Inflammatory macrophage treated with lipopolysaccharide for 1 hour (primary cell): ENCODE measurements at regions not wholly inside any gene's neighbourhood (a gene's known extent, or its start where the extent isn't known, plus 50 kb on each side); places are given as distances from the start of the nearest gene placed in this dataset.

Experiments
- DNase-seq, 2 donors: peaks; one replicate each; pipeline ENCODE4 v3.0.0-alpha.2; 2020 to 2022

- DNase-seq = no peak
Observed at GRCh38 chr5:74174366-74174765, 466.2 kb downstream of the ENC1 start.

DNA sequence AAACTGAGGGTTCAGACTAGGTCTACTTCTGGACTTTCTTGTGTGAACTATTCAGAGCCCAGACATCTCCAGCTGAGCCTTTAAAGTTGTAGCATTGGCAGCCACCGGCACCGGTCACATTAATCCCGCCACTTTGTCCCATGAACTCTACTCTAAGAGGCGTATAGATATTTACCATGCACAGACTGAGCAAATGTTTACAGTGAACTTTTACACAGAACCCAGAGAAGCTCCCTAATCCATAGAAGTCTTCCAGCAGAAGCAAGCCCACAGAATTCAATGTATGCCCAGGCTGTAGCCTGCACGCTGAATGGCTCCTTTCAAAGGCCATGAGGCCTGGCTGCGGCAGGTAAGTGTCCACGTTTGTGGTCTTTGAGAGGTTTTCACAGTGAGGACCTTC is 466.9 kb downstream of the ENC1 start:
- no peak for DNase-seq

DNA sequence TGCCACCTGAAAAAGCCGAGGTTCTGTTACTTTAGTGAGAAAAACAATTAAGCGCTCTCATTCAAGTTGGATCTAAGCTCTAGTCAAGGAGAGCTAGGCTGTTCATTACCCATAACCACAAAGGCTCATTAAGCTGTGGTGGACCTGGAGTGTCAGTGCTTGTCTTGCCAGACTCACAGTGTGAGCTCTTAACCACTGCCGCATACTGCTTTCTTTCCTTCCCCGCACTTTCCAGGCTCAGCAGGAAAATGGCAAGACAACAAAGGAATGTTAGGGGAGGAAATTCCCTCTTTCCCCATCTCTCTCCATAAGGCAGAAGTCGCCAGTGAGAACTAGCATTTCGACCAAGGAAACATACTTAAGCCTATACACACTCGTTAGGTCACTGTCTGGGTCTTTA is 467.3 kb downstream of the ENC1 start:
- no peak for DNase-seq

GRCh38 chr5:74169701-74170100 is 470.8 kb downstream of the ENC1 start:
- no peak for DNase-seq

- no peak for DNase-seq
Observed at GRCh38 chr5:74167930-74168315, 472.6 kb downstream of the ENC1 start.

- no peak for DNase-seq
Observed at GRCh38 chr5:74167206-74167929, 473.2 kb downstream of the ENC1 start.

DNA sequence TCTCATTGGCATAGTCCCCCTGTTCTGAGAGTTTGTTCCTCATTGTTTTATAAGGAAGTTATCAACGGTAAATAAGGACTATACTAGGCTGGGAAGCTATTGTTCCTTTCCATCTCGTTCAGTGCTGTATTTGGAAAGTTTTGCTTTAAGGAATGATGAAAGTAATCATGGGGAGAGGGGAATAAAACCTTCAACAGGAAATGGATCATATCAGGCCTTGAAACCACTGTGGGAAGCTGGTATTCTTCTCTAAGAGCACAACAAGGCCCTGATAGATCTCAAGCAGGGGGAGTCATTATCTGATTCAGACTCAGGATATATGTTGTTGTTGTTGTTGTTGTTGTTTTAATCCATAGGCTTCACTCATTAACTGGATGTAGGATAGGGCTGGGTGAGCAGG is 474.5 kb downstream of the ENC1 start:
- no peak for DNase-seq

DNA sequence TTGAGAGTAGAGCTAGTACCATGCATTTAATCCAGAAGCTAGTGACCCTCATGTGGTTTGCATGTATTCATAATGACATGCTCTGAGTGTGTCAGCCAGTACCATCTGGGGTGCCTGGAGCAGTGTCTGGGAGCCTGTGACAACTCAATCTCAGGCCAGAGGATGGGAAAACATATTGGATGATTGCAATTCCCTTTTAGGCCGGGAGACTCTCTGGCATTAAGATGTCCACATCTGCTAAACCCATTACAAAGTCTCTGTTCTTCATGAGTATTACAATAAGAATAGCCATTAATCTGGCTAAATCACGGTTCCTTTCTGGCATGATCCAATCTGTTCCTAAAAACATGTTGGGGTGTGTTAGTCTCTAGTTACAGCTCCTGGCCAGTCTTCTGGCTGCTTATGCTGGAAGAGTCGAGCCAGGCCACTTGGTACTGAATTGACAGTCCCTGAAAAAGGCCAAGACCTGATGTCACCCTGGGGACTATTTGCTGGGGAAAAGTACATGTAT is 475.7 kb downstream of the ENC1 start:
- no peak for DNase-seq

DNA sequence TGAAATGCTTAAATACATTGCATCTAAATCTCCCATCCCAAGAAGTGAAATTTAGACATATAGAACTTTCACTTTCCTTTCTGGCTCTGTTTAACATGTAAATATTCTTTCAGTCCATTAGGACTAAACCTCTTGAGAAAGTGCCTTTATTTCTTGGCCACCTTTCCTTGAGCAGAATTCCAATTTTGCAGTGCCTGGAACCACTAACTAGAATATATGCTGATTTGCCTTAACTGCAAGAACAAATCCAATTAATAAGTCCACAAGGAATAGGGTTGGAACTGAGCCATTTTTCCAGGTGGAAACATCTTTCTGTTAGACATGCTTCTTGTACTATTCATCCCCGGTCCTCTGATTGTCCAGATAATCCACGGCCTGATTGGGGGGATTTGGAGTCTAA is 478.0 kb downstream of the ENC1 start:
- DNase-seq = no peak

- no peak for DNase-seq
Observed at GRCh38 chr5:74161170-74161569, 479.4 kb downstream of the ENC1 start.

GRCh38 chr5:74156728-74157383 is 483.7 kb downstream of the ENC1 start:
- peak in 1 of 2 donors; percentile 39 for DNase-seq

DNA sequence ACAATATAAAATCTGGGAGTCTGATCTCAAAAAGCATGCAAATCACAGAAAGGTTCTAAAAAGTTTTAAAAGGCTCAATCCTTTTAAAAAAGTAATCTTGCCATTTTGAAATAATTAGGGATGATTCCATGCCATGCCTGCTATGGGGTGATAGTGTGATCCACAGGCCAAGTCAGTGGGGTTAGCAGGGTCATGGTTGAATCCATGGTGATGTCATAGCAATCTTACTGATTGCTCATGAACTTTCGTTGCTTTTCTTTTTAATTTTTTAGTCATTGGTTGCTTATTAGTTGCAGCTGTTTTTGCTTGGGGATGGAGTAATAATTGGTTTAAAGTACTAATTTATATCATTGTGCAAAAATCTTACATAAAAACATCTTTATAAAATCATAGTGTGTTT is 485.0 kb downstream of the ENC1 start:
- DNase-seq = no peak

GRCh38 chr5:74154526-74154925 is 486.0 kb downstream of the ENC1 start:
- no peak for DNase-seq

- no peak for DNase-seq
Observed at GRCh38 chr5:74153255-74153790, 487.2 kb downstream of the ENC1 start.

DNA sequence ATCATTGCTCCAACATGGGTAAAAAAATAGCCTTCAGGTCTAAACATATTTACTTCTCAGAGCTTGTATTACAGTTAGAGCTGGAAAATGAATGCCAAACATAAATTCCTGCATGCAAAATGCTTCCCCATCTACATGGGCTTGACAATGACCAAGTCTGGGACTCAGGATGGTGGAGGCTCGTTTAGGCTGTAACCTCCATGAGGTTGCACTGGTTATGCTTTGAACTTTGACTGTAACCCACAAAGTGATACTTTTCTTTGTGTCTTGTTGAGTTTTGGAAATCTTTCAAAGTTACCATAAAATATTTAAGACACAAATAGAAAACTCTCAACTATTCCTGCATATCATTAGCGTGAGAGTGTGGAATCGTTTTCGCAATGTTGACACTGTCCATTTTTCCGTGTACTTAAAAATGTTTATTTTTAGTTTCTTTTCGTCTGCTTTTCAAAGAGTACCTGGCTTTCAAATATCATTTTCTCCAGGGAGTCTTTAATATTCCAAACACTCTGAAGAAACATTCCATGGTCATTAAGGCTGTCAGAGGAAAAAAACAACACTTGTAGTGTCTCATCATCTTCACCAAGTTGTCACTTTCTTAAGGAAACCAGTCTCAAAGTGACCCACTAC is 487.8 kb downstream of the ENC1 start:
- DNase-seq = no peak

DNA sequence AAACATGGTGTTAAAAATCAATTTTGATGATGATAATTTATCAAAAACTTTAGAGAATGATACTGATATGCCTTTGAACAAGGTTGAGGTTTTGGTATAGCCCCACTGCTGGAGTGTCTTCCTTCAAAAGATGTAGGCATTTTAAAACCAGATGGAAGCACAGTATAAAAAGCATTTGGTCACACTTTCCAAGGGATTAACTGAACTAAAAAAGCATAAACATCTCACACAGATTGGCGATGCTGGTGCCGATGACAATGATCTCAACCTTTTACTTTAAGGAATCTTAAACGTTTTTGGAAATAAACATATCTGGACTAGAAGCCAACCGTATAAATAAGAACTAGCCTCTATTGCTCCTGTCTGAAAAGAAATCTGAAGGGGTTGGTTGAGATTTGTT is 488.4 kb downstream of the ENC1 start:
- DNase-seq = no peak

- peak; percentile 52 to 70 for DNase-seq
Observed at GRCh38 chr5:74149395-74149794, 491.1 kb downstream of the ENC1 start.

- DNase-seq = no peak
Observed at GRCh38 chr5:74148321-74148720, 492.2 kb downstream of the ENC1 start.

GRCh38 chr5:74146796-74147195 is 493.7 kb downstream of the ENC1 start:
- no peak for DNase-seq

DNA sequence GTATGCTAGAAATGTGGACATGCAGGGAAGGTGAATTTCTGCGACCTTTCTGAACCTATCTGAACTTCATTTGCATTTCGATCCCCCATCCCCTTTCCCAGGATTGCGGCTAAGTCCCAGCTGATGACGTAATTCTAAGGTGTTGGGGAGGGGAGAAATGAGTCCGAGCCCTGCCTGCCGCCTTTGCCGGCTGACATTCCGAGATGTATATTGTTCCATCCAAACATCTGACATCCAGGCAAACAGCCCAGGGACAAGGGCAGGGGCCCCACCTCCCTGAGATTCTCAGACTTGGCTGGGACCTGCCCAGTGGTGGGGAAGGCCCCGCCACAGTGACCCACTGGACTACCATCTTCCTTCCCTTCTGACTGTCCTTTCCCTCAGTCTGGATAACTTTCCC is 494.6 kb downstream of the ENC1 start:
- no peak for DNase-seq

GRCh38 chr5:74143721-74144330 is 496.7 kb downstream of the ENC1 start:
- no peak for DNase-seq

- no peak for DNase-seq
Observed at GRCh38 chr5:74143151-74143550, 497.4 kb downstream of the ENC1 start.

DNA sequence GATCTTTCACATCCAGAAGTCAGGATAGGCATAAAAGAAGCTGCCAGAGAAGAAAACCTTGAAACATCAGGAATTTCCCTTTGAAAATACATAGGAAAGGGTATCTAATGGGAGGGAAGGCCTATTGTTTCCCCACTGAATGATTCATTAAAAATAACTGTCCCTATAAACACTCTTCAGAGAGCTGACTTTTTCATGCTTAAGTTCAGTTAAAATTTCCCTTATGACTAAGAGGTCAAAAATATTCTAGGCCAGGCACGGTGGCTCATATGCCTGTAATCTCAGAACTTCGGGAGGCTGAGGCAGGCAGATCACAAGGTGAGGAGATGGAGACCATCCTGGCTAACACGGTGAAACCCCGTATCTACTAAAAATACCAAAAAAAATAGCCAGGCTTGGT is 499.5 kb downstream of the ENC1 start:
- DNase-seq = no peak
